ENCODE measurements at regions not wholly inside any gene's neighbourhood (a gene's known extent, or its start where the extent isn't known, plus 50 kb on each side); places are given as distances from the start of the nearest gene placed in this dataset.
A peak's percentile ranks its signal among the peaks of the same experiment; 100 is the strongest.
"Not testable (repeated sequence)": the region's sequence is repeated elsewhere in the genome, so short reads cannot be mapped to it uniquely, and the experiment has no call there.

DNA sequence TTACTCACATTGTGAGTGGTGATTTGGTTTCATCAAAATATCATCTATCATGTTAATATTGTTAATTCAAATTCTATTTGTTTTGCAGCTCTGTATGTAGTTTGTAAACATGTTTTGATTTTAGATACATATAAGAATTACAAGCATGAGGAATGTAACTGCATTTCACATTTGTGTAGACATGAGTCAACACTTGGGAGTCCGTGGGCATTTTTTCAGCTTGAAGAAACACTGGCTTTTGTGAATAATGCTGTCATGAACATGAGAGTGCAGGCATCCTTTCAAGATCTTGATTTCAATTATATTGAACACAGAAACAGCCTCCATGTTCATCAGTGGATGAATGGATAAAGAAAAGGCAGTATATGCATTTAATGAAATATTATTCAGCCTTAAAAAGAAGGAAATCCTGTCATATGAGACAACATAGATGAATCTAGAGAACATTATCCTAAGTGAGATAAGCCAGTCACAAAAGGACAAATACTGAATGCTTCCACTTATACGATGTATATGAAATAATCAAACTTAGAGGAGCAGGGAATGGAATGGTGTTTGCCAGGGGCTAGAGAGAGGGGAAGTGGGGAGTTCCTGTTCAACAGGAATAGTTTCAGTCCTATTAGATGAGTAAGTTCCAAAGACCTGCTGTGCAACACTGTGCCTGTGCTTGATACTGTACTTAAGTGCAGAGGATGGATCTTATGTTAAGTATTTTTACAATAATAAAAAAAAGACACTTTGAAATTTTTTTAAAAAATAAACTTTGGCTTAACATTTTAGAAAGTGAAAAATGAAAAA lies 194.9 kb downstream of the LRATD1 start:
- no peak for DNase-seq

DNA sequence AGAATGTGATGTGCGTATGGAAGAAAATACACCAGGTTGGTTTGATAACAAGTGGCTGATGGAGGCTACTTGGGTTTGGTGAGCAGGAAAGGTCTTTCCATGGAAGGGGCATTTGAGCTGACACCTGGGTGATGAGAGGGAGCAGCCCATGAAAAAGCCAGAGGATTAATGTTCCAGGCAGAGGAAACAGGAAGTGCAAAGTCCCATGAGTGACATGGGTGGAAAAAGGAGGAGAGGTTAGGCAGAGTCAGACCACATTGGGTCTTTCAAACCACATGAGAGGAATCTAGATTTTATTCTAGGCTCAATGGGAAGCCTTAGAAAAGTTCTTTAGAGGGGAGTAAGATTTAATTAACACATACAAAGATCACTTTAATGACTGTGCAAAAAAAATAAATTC lies 195.7 kb downstream of the LRATD1 start:
- no peak for DNase-seq

DNA sequence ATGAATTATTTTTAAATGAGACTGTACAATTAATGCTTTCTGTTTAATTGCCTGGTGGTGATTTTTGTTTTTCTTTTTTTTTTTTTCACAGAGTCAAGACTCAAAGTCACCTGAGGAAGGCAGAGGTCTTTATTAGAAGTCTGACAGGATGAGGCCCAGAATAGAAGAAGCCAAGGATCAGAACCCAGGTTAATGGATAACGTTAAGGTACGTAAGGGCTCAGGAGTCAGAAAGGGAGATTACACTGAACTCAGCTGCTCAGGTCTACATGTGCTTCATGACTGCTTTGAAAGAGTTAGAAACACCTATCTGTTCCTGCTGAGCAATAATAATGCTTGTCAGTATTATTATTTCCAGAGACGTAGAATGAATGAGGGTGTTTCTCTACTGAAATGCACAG lies 196.5 kb downstream of the LRATD1 start:
- no peak for DNase-seq

DNA sequence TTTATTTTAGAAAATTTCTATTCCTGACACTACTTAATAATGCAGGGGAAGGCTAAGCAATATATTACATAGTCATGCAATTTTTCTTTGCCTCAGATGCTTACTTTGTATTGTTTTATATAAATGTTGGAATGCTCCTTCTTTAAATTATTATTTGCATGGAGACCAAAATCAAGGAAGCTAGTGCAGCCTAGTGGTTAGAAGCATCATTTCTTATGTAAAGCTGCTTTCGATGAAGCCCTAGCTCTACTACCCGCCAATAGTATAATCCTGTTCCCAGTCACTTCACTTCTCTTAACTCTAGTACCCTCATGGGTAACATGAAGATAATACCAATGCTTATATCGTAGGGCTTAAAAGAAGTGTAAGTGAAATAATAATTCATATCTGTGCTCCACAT lies 198.9 kb downstream of the LRATD1 start:
- DNase-seq = no peak

DNA sequence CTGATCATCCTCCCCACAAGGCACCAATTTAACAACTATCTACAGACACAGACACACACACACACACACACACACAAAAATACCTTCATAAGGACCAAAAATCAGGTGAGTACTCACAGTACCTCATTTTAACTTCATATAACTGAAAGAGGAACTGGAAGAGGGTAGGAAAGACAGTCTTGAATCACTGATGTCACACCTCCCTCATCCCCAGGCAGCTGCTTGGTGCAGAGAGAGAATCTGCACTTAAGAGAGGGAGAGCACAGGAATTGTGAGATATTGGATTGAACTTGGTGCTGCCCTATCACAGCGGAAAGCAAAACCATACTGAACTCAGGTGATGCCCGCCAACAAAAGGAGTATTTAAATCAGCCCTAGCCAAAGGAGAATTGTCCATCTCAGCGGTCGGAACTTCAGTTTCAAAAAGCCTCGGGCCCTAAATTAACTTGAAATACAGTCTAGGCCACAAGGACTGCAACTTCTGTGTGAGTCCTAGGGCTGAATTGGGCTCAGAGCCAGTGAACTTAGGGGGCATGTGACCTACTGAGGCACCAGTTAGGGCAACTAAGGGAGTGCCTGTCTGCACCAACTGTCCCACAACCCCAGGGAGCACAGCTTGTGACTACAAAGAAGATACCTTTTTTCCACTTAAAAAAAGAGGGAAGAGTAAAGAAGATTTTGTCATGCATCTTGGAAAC lies 211.1 kb downstream of the LRATD1 start:
- no peak for DNase-seq

DNA sequence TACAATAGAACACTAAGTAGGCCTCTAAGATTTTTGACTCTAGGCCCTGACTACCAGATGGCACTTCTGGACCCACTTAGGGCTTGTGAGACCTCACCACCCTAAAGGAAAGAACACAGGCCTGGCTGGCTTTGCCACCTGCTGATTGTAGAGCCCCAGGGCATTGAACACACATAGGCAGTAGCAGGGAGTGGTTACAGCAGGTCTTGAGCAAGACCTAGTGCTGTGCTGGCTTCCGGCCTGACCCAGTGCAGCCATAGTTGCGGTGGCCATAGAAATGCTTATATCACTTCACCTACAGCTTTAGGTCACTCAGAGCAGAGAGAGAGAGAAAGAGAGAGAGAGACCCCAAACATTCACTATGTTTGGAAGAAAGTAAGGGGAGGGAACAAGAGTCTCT lies 223.2 kb downstream of the LRATD1 start:
- DNase-seq = no peak

DNA sequence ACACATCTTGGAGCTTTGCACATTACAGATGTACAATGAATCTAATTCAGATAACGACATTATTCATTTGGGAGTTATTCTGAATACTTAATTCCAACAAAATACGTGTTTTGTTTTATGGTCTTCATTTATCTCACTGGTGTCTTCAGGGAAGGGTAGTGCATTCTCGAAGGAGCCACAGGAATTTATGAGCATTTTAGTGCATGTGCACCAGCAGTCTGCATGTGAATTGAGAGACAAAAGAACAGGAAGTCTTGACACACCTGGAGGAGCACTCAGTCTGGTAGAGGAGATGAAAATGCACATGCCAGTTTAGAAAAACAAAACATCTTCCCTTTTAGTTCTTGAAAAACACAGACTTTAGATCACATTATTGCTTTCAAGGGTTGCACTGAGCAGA lies 228.7 kb downstream of the LRATD1 start:
- DNase-seq = no peak

DNA sequence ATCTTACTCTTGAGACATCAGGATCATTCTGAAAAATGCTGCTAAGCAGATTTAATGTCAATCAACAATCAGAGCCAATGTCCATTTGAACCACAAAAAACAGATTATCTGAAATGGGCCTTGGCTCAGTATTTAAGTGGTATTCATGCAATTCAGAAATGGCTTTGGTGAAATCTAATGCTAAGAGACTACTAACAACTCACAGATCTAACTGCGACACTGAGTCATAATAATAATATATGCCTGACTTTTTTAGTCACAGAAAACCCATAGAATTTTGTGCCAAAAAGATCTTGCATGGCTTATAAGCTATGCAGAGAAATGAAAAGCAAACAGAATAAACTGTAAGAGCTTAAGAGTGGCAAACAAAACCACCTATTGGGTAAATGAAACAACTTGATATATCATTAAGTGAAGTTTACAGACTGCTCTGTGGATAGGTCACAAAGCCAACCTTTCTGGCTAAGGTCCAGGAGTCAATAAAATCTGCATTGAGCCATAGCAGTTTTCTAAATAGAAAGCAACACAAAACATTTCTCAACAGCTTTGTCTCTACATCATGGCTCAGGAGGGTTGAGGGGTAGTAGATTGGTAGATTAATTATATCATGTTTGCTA lies 234.3 kb downstream of the LRATD1 start:
- no peak for DNase-seq

DNA sequence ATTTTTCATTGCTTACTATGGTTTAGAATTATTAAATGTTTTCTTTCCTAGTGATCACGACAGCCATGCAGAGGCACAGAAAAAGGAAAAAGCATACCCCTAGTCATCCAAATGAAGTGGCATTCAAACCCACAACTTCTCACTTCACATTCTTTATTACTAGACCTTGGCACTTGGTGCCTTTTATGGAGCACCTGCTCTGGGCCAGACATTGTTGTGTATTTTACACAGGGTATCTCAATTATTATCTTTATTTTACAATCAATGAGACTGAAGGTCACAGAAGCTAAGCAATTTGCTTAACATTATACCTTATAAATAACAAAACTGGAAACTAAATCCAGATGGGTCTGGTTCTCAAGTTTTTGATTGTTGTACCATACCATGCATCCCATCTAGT lies 235.3 kb downstream of the LRATD1 start:
- no peak for DNase-seq

DNA sequence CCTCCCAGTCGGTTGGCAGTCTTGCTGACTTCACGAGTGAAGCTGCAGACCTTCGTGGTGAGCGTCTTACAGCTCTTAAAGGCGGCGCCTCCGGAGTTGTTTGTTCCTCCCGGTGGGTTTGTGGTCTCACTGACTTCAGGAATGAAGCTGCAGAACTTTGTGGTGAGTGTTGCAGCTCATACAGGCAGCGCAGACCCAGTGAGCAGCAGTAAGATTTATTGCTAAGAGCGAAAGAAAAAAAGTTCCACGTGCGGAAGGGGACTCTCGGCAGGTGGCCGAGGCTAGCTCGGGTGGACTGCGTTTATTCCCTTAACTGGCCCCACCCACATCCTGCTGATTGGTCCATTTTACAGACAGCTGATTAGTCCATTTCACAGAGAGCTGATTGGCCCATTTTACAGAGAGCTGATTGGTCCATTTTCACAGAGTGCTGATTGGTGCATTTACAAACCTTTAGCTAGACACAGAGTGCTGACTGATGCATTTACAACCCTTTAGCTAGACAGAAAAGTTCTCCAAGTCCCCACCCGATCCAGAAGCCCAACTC lies 240.3 kb downstream of the LRATD1 start:
- DNase-seq = no peak

DNA sequence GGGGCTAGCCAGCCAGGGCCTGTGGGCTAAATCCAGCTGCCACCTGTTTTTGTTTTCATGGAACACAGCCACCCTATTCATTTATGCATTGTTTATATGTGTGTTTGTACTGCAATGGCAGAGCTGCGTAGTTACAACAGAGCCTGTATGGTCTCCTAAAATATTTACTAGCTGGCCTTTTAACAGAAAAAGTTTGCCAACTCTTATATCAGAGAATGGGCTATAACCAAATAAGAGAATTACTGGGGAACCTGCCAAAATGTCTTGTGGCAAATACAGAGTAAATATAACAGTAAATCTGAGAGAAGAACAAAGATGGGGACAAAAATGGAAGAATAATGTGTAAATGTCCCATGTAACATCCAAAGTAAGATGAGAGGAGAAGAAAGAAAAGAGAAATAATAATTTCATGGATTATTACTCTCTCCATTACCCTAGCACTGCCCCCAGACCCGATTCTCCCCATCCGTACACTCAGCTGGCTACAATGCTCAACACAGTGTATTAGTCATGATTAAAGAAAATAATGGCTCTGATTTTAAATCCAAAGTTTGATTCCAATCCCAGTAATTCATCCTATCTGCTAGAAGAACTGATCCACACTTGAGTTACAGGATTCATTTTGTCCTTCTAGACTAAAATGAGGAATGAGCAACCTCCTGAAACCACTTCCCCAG lies 249.3 kb downstream of the LRATD1 start:
- DNase-seq = no peak

DNA sequence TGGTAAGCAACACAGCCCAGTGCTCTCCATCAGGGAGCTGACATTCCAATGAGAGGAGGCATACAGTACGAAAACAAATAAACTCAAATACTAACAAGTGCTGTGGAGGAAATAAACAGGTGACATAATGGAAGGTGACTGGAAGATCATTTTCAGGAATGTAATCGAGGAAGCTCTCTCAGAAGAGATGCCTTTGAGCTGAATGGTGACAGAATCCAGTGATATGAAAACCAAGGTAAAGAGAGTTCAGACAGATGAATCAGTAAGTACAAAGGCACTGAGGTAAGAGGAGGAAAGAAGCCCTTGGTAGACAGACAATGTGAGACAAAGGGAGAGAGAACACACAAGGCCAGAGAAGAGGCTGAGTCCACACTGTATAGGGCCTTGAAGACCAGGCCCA lies 252.1 kb downstream of the LRATD1 start:
- DNase-seq = no peak

DNA sequence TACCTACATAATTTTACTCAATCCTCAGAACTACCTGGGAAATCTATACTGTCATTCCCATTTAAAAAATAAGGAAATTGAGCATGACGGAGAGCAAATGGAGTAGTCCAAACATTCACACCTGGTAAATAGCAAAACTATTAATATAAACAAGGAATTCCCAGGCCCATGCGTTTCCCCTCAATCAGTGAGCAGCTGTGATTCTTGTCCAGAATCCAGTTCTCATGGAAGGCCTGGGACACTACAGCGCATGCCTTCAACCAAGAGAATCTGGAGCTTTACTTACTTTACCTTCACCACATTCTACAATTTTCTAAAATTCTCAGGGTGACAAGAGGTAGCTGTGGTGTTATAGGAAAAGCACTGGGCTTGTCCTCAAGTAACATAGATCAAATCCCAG lies 259.0 kb downstream of the LRATD1 start:
- no peak for DNase-seq

DNA sequence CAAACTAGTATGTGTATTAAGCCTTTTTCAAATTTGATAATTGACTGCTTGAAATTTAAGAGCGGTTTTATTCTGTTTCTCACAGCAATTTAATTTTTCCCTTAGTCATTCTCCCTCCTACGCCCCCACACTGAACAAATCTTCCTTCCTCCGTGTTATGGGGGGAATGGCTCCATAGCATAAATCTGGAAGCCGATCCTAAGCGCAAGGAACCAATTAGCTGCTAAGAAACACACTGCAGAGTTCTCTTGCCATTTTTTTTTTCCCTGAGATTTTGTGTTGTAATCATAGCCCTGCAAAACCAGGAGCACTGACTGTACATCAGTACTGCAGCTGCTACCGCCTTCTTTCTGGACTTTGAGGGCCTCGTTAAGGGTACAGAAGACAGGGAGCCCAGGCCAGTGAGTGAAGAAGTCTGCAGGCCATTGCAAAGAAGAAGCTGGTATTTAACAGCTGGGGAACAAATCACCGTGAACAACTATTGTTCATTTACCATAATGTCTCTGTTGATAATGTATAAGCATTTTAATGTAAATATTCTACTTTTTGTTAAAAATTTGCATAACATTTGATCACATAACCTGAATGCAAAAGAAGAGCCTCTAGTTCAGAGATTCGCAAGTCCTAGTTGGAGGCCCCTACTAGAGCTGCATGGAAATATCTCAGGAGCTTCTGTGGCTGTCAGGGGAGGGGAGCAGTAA lies 264.0 kb downstream of the LRATD1 start:
- DNase-seq = peak in 4 of 56 donors; percentile 1 to 41 (median 12)

DNA sequence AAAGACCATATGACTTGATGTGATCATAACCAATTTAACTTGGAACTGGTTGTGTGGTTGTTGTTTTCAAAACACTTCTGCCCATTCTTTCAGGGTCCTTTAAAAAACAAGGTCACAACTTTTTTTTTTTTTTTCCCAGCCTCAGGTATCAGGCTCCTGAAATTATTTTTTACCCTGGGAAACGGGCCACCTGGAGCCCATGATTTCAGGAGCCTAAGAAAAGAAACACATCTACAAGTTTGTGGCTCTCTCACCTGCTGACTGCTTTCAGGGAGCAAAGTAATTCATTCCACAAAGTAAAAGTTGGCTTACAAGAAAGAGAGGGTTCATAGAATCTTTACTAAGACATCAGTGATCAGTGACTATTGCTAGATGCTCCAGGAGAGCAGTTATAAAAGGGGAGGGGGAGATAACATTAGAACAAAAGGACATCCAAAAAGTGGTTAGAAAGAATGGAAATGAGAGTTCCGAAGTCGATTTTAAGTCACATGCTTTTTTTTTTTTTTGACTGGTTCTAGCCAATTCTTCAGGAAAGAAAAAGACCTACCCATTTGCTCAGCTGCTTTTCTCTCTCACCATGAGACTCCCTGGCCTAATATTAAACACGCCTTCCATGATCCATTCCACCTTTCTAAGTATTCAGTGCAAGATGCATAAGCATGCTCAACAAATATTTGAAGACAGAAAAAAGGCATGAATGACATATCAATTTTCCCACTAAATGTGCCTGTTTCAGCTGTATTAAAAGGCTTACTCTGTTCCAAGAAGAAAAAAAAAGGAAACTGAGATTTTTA lies 267.3 kb downstream of the LRATD1 start:
- DNase-seq = no peak

DNA sequence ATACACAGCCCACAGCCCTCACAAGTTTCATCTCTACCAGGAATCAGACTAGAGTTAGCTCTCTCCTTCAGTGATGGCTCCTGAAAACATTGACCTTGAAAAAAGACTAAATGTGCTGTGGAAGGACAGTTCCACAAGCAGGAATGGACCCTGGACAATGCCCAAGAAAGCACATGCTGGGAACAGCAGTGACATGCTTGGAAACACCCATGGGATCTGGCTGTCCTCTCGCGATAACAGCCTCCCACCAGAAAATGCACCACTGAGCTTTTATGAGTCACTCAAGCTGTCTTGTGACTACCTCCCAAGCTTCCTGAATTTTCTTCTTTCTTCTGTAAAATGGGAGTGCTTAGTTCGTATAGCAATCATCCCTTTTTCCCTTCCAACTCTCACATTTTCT lies 269.2 kb downstream of the LRATD1 start:
- no peak for DNase-seq

DNA sequence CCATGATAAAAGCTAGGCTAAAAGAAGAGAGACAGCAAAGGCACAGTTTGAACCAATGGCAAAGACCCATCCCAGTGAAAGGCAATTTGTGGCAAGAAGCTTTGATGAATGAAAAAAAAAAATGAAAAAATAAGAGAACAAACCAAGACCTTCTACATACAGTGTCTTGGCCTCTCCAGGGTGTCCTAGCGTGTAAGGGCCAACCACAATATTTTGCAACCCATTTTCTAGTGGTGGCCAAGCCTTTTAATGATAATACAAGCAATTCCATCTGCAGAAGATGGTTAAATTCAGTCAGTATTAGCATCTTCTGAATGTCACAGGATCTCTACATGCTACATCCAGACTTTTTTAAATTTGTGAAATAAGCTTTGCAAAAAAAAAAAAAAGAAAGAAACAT lies 270.4 kb downstream of the LRATD1 start:
- DNase-seq = no peak

DNA sequence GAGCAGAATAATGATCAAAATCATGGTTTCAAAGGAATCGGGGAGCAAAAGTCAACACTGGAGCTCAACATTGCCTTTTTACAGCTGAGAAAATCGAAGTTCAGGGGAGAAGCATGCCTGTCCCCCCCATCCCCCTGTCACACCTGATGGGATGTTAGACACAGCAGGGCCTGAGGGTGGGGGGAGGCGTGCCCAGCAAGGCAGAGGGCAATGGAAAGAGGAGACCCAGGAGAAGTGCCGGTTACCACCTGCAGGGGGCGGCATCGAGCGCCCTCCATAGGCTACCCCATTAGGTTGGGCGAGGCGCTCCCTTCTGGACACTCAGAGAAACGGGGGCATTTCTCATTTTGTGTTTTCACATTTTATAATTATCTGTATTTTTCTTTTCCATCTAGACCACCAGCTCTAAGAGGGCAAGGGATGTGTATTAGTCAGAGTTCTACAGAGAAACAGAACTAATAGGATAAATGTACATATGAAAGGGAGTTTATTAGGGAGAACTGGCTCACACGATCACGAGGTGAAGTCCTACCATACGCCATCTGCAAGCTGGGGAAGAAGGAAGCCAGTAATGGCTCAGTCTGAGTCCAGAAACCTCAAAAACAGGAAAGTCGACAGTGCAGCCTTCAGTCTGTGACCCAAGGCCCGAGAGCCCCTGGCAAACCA lies 271.3 kb downstream of the LRATD1 start:
- peak in 3 of 56 donors; percentile 4 to 10 (median 5) for DNase-seq

DNA sequence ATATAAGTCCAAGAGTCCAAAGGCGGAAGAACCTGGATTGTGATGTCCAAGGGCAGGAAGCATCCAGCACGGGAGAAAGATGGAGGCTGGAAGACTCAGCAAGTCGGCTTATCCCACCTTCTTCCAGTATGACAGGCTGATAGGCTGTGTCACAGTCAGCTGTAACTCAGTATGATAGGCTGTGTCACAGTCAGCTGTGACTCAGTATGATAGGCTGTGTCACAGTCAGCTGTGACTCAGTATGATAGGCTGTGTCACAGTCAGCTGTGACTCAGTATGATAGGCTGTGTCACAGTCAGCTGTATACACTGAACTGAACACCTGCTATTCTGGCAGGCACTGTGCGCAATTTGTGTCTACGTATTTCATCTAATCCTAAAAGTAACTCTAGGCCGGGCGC lies 271.9 kb downstream of the LRATD1 start:
- DNase-seq = not testable (repeated sequence)

DNA sequence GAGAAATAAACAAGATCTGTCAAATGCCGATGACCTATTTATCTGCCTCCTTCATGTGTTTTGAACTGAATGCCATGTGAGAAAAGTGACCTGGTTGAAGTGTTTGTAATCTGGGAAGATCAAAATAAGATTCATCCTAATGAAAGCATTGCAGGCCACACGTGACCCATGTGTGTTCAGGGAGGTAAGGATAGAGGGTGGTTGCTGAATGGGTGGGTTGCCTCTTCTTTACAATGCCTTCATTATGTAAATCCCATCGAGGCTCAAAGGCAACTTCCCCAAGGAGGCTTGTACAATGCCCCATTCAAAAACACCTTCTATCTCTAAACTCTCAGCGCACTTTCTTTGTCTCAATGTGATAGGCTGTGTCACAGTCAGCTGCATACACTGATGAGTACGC lies 273.1 kb downstream of the LRATD1 start:
- no peak for DNase-seq
